ENCODE measurements at regions not wholly inside any gene's neighbourhood (a gene's known extent, or its start where the extent isn't known, plus 50 kb on each side); places are given as distances from the start of the nearest gene placed in this dataset.

DNA sequence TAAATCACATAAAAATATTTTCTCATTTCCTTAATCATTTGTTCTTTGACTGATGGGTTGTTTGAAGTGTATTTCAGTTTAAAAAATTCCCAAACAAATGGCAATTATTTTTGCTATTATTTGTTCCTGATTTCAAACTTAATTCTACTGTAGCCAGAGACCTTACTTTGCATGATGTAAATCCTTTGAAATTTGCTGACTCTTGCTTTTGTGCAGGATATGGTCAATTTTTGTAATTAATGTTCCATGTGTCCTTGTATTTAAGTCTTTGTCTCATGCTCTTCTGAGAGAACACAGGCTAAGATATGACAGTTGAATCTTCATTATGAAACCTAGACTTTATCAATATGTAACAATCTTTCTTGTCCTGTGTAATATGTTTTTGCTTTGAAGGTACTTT, 295.0 kb upstream of the CHD6 start (continued):
- TF ChIP-seq, protein P1, sequence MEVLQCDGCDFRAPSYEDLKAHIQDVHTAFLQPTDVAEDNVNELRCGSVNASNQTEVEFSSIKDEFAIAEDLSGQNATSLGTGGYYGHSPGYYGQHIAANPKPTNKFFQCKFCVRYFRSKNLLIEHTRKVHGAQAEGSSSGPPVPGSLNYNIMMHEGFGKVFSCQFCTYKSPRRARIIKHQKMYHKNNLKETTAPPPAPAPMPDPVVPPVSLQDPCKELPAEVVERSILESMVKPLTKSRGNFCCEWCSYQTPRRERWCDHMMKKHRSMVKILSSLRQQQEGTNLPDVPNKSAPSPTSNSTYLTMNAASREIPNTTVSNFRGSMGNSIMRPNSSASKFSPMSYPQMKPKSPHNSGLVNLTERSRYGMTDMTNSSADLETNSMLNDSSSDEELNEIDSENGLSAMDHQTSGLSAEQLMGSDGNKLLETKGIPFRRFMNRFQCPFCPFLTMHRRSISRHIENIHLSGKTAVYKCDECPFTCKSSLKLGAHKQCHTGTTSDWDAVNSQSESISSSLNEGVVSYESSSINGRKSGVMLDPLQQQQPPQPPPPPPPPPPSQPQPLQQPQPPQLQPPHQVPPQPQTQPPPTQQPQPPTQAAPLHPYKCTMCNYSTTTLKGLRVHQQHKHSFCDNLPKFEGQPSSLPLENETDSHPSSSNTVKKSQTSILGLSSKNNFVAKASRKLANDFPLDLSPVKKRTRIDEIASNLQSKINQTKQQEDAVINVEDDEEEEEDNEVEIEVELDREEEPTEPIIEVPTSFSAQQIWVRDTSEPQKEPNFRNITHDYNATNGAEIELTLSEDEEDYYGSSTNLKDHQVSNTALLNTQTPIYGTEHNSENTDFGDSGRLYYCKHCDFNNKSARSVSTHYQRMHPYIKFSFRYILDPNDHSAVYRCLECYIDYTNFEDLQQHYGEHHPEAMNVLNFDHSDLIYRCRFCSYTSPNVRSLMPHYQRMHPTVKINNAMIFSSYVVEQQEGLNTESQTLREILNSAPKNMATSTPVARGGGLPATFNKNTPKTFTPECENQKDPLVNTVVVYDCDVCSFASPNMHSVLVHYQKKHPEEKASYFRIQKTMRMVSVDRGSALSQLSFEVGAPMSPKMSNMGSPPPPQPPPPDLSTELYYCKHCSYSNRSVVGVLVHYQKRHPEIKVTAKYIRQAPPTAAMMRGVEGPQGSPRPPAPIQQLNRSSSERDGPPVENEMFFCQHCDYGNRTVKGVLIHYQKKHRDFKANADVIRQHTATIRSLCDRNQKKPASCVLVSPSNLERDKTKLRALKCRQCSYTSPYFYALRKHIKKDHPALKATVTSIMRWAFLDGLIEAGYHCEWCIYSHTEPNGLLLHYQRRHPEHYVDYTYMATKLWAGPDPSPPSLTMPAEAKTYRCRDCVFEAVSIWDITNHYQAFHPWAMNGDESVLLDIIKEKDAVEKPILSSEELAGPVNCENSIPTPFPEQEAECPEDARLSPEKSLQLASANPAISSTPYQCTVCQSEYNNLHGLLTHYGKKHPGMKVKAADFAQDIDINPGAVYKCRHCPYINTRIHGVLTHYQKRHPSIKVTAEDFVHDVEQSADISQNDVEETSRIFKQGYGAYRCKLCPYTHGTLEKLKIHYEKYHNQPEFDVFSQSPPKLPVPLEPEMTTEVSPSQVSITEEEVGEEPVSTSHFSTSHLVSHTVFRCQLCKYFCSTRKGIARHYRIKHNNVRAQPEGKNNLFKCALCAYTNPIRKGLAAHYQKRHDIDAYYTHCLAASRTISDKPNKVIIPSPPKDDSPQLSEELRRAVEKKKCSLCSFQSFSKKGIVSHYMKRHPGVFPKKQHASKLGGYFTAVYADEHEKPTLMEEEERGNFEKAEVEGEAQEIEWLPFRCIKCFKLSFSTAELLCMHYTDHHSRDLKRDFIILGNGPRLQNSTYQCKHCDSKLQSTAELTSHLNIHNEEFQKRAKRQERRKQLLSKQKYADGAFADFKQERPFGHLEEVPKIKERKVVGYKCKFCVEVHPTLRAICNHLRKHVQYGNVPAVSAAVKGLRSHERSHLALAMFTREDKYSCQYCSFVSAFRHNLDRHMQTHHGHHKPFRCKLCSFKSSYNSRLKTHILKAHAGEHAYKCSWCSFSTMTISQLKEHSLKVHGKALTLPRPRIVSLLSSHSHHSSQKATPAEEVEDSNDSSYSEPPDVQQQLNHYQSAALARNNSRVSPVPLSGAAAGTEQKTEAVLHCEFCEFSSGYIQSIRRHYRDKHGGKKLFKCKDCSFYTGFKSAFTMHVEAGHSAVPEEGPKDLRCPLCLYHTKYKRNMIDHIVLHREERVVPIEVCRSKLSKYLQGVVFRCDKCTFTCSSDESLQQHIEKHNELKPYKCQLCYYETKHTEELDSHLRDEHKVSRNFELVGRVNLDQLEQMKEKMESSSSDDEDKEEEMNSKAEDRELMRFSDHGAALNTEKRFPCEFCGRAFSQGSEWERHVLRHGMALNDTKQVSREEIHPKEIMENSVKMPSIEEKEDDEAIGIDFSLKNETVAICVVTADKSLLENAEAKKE (CRISPR knock-in tag; IDR thresholded peaks at IDR 0.05) = no peak
- TF ChIP-seq EZH2phosphoT487 (IDR thresholded peaks at IDR 0.05; ENCODE audit: unreplicated experiment) (no peak), ZNF114 (CRISPR knock-in tag; IDR thresholded peaks at IDR 0.05) (no peak), EZH2 (IDR thresholded peaks at IDR 0.05; ENCODE audit: low read depth, unreplicated experiment) (no peak), JUNB (IDR thresholded peaks at IDR 0.05; ENCODE audit: unreplicated experiment) (no peak)

DNA sequence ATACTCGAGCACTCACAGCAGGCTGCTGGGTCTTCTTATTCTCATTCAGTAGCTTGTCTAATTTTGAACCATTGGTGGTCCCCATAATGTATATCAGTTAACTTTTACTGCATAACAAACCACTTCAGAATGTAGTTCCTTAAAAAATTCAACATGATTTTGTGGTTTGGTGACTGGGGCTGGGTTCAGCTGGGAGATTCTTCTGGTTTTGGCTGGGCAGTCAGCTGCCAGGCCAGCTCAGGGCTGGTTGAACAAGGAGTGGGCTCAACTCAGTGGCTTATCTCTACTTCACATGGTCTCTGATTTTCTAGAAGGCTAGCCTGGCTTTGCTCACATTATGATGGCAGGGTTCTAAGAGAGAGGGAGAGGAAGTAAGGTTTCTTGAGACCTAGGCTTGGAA, 292.4 kb upstream of the CHD6 start:
- no peak overlapping the region for H3K4me3 Mint-ChIP-seq
- H3K36me3 Mint-ChIP-seq (ENCODE audit: low read depth) = no peaks in the 10 kb centered on the region
- H3K9me3 Mint-ChIP-seq = peaks cover 73% of the 10 kb centered on the region
- Histone ChIP-seq H3K27me3 (ENCODE audit: insufficient read depth) (no peaks in the 10 kb centered on the region), H3K9me2 (ENCODE audit: insufficient read depth) (no peaks in the 10 kb centered on the region), H3K36me3 (ENCODE audit: insufficient read depth) (no peaks in the 10 kb centered on the region; the same call in 1 of the 2 replicates), H3K4me2 (no peak overlapping the region), H4K20me1 (replicated peaks; ENCODE audit: insufficient read depth) (no peaks in the 10 kb centered on the region), H3K27ac (ENCODE audit: low read depth) (no peak overlapping the region), H3K79me2 (replicated peaks; ENCODE audit: insufficient read depth) (no peaks in the 10 kb centered on the region), H3K4me3 (no peak overlapping the region), H2AFZ (no peak overlapping the region), H3K4me1 (ENCODE audit: insufficient read depth) (no peaks in the 10 kb centered on the region), H3F3A (replicated peaks; ENCODE audit: low read depth) (no peaks in the 10 kb centered on the region)
- no peak for ATAC-seq
- H3K4me1 Mint-ChIP-seq = no peaks in the 10 kb centered on the region
- peaks cover 4% of the 10 kb centered on the region for H3K27me3 Mint-ChIP-seq (ENCODE audit: insufficient read depth, low read depth, poor library complexity)
- DNase-seq (ENCODE audit: low spot score) = no peak
- no peak overlapping the region for H3K27ac Mint-ChIP-seq
- TF ChIP-seq CREB1 (CRISPR knock-in tag; IDR thresholded peaks at IDR 0.05; ENCODE audit: low read depth) (no peak), ZNF331 (CRISPR knock-in tag; IDR thresholded peaks at IDR 0.05; ENCODE audit: low read depth) (peak; percentile 77)
- TF ChIP-seq, protein P1 (CRISPR knock-in tag; IDR thresholded peaks at IDR 0.05) = no peak
